C1 segment of cervical spinal cord (tissue), 14 donors: ENCODE measurements at regions not wholly inside any gene's neighbourhood (a gene's known extent, or its start where the extent isn't known, plus 50 kb on each side); places are given as distances from the start of the nearest gene placed in this dataset.
"Not testable (repeated sequence)": the region's sequence is repeated elsewhere in the genome, so short reads cannot be mapped to it uniquely, and the experiment has no call there.

Experiments used
- DNase-seq, 14 donors: peaks; one replicate each; lab custom pipeline; 2025; lab: John Stamatoyannopoulos, UW

DNA sequence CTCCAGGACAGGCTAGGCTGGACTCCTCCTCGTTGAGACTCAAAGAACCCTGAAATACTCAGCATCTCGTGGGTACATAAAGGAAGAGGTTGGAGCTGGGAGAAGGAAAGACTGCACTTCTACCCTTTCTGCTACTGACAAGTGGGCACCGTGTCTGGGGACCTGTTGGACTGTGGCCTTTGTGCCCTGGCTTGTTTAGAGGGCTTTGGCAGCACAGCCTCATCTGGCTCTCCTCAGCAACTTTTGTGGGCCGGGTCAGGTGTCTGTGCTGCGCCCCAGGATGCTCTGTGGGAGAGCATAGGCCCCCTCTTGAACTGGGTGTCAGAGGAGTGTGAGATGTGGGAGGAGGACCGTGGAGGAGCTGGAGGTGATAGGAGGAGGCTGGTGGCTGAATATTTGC is 142.4 kb downstream of the FCRL5 start:
- DNase-seq: no peak

DNA sequence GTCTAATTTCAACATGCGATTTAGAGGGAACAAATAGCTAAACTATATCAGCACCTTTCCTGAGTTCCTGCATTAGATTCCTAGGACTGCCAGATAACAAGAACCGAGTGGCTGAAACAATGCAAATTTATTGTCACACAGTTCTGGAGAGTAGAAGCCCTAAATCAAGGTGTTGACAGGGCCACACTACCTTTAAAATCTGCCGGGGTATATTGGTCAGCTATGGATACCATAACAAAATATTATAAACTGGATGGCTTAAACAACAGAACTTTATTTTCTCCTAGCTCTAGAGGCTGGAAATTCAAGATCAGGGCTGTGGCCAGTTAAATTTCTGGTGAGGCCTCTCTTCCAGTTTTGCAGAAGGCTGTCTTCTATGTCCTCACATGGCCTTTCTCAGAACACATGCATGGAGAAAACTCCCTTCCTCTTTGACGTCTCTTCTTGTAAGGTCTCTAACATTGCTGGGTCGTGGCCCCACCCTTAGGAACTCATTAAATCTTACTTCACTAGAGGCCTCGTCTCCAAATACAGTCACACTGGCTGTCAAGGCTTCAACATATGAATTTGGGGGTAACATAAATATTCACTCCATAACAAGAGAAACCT is 144.3 kb downstream of the FCRL5 start:
- DNase-seq: no peak

DNA sequence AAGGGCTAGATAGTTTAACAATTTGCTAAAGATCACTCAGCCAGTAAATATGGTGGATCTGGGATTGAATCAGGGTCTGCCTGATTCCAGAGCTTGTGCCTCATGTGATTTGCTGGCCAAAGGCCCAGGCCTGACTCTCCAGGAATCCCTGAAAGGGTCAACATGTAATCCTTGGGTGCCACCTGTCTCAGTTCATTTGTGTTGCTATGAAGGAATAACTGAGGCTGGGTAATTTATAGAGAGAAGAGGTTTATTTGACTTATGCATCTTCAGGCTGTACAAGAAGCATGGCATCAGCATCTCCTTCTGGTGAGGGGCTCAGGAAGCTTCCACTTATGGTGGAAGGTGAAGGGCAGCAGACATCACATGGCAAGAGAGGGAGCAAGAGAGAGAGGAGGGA is 144.9 kb downstream of the FCRL5 start:
- no peak for DNase-seq

DNA sequence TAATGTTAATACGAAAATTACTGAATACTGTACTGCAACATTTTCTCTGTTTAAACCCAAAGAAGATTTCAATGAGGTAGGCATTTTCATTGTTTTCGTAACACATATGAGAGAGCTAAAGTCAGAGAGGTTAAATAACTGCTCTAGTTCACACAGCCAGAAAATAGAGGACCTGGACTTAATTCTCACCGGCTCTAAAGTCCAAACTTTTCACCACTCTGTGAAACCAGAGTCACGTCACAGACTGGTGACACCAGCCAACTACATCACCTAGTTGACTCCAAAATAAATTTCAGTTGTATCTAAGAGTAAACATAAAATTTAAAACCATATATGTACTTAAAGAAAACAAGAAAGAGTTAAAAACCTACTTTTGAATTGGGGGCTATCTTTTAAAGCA is 146.7 kb downstream of the FCRL5 start:
- DNase-seq: no peak

DNA sequence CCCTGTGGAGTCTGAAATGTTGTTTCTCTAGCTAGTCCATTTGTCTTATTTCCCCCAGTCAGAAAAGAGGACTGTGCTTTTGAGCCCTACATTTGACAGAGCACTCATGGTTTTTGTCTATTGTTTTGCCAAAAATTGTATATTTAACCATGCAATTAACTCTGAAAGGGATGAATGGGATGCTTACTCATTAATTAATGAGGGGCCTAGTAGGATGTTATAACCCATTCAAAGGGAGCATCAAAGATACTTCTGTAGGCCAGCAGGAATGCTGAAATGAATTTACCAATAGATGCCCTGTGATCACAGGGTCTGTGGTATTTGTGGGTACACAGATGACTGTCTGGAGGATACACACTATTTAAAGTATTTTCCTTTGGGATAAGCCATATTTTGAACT is 147.7 kb downstream of the FCRL5 start:
- no peak for DNase-seq

DNA sequence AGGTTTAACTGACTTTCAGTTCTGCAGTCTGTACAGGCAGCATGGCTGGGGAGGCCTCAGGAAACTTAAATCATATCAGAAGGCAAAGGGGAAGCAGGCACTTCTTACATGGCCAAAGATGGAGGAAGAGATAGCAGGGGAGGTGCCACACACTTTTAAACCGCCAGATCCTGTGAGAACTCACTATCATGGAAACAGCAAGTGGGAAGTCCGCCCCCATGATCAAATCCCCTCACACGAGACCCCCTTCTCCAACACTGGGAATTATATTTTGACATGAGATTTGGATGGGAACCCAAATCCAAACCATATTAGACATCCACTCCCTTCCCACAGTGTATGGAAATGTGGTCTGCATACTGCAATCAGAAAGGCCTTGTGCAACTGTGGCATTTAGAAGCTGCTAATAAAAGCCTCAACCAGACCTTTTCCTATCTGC is 148.2 kb downstream of the FCRL5 start:
- DNase-seq: no peak

DNA sequence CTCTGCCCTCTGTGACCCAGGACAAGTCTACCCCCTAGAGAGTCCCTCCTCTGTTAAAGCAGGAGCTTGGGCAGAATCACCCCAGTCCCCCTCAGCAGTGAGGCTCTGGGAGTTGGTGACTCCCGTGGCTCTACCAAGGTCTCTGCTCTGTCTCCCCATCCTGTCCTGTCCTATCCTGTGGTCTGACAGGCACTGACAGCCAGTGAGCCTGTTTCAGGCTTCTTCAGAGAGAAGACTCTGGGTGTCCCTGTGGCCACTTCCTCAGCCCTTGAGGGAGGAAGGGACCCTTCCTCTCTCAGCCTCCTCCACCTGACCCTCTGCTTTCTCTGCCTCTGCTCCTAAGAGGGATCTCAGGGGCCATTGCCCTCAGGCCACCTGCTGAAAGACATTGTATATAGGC is 148.7 kb downstream of the FCRL5 start:
- DNase-seq: no peak

DNA sequence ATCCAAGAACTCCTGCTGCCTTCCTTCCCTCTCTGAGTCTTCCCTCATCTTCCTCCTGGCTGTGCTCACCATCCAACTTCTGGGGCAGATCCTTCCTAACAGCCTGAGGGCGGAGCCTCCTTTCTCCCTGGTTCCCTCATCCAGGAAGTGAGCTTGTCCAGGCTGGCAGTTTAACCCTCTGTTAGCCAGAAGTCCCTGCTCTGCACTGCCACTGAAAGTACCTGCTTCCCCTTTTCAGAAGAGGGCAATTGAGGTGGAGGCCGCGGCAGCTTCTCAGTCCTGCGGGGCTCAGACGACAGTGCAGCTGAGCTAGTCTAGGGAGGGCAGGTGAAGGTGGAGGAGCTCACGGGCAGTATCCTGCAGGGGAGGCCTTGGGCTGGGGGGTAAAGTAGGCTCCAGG is 149.1 kb downstream of the FCRL5 start:
- no peak for DNase-seq

DNA sequence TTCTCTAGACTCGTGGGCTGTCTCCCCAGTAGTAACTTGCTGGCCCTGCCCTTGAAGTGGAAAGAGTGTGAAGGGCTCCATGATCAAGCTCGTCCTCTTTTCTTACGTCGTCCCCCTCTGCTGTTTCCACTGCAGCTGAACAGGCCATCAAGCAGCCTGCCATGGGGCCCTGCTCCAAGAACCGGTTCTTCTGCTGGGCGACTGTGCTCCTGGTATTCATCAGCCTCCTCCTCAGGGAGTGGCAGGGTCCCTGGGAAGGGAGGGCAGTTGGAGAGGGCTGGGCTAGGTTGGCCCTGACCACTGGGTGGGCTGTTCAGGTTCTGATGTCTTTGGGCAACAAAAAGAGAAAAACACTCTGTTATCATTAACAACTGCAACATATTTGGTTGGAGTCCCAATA is 151.5 kb downstream of the FCRL5 start:
- no peak for DNase-seq

DNA sequence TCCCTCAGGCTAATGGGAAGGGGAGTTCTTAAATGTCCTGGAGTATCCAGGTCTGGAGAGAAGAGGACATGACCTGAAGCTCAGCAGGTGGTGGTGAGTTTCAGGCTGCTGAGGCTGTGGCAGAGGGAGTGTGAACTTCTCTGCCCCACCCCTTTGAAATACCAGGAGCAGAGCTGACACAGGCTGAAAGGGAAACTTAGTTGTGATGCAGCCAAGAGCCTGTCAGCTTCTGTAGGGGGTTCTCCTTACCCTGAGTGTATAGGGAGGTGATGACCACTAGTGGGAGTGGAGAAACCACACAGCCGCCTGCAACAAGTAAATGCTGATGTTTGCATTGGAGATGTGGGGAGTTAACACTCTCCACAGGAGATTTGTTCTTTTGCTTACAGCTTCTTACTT is 152.3 kb downstream of the FCRL5 start:
- DNase-seq: no peak

DNA sequence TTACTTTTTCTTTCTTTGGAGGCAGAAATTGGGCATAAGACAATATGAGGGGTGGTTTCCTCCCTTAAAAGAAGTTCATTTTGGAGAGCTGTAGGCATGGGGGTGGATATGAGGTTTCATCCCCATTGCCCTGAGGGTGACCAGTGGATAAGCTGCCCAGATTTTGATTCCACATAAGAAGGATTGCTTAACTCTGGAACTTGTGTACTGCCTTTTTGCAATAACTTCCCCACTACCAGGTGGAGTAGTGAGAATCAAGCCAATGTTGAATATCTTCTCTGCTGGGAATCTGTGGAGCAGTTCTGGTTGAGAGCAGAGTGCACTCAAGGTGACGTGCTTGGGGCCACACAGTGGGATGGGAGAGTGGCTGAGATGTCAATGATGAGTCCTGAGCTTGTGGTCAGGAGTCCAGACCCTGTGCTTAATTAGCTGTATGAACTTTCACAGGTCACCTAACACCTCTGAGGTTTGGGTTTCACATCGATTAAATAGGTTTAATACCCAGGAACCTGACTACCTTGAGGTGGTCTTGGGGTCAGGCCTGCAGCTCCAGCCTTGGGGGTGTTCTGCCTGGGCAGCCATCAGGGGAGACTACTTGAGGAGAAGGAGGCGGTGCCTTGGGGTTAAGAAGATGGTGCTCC is 152.9 kb downstream of the FCRL5 start:
- DNase-seq: no peak

DNA sequence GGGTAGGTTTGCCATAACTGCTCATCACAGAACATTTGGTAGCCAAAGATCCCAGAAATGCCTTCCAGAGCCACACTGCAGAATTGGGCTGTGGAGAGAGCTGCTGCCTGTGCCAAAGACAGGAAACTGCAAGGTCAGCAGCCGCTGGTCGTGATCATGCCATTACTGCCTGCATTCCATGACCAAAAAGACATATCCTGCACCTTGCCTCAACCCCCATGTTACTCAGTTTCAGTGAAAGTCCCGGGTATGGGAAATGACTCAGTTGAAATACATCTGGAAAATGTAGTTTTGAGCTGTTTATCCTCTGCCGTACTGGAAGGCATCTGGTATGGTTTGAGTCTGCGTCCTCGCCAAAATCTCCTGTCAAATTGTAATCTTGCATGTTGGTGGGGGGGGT is 161.7 kb downstream of the FCRL5 start:
- no peak for DNase-seq

DNA sequence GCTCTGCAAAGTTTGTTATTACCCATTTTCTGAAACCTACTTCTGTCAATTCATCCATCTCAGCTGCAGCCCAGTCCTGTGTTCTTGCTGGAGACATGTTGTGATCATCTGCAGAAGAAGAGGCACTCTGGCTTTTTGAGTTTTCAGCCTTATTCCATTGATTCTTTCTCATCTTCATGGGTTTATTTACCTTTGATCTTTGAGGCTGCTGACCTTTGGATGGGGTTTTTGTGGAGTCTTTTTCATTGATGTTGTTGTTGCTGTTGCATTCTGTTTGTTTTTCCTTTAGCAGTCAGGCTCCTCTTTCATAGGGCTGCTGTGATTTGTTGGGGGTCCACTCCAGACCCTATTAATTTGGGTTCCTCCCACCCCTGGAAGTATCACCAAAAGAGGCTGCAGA is 164.3 kb downstream of the FCRL5 start:
- no peak for DNase-seq

DNA sequence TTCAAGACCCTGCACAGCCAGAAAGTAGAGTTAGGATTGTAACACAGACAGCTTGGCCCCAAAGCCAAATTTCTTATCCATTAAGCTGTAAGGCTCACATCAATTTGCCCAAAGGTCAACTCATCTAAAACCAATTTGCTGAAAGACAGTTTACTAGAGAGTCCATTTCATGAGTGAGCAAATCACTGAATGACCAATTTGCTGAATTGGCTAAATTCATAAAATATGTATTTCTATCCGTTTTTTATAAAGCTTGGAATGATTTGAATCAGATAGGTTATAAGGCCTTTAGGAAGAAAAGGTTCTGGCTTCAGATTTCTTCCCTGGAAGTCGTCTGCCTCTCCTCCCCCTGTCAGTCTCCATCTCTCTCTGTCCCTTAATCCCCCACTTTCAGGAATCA is 168.1 kb downstream of the FCRL5 start:
- DNase-seq: no peak

DNA sequence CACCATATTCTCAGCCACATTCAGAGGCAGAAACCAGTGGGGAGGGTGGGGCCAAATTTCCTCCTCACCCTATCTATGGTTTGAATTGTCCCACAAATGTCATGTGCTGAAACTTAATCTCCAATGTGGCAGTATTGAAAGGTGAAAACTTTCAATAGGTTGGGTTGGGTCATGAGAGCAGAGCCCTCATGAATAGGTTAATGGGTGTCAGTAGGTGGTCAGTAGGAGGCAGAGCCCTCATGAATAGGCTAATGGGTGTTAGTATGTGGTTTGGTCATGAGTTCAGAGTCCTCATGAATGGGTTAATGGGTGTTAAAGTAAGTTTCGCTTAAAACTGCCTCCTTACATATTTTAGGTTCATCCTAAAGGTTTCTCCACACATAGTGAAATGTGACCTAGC is 170.0 kb downstream of the FCRL5 start:
- no peak for DNase-seq

DNA sequence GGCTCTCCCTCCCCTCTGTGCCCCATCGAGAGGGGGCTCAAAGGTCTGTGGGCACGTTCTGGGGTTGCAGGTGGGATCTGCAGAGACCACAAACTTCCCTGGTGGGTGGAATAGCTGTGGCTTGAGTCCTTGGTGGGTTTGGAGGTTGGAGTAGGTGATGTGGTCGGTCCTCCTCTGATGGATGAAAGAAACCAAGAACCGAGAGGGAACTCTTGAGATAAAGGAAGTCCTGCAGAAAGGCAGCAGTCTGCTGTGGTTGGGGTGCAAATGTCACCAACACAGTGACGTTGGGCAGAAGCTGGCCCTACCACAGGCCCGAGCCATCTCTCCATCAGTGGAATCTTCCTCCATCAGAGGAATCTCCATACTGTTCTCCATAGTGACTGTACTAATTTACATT is 171.8 kb downstream of the FCRL5 start:
- DNase-seq: no peak

DNA sequence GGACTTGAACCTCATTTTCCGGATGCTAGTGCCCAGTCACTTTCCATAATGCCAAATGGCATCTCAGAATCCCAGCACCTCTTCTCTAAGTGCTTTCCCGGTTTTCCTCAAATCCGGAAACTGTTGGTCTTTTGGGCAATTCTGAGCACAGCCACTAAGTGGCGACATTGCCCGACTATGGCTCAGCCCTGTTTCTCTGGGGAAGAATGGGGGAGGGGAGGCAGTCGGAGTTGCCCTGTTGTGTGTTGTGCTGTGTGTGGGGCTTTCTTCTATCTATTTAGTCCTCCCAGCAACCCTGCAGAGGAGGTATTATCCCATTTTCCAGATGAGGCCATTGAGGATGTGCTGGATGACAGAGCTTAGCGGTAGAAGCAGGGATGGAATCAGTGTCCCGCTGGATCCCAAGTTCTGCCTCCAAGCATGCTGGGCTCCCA is 175.0 kb downstream of the FCRL5 start:
- peak in 2 of 14 donors; percentile 3 to 5 for DNase-seq

DNA sequence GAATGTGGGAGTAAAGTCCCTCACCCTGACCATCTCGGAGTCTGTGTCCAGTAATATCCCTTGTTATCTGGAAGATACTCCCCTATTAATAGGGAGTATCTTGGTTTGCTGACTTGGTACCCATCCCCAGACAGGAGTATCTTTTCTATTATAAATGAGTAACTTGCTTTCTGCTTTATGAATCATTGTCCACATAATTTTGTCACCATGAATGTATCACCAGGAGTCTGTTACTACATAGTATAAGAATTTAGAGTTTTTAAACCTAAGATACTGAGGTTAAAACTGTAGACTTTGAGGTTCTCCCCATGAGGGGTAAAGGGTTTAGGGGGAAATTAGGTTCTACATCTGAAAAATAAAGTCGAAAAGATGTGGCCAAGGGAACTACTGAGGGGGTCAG is 175.6 kb downstream of the FCRL5 start:
- DNase-seq: no peak

DNA sequence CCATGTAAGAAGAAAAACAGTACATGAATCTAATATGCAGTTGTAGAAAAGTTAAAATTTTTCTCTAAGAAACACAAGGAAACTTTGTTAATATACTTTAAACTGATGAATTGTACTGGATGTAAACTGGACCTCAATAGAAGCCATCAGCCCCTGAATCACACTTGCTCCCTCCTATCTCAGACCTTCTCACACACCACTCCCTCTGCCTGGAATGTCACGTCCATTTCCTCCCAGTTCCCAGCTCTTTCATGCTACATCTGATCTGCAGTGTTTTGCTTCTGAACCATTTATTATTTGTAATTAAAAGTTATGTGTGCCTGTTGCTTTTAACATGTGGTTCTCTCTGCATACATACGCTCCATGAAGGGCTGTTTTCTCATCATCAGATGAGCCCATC is 180.0 kb downstream of the FCRL5 start:
- DNase-seq: not testable (repeated sequence)

DNA sequence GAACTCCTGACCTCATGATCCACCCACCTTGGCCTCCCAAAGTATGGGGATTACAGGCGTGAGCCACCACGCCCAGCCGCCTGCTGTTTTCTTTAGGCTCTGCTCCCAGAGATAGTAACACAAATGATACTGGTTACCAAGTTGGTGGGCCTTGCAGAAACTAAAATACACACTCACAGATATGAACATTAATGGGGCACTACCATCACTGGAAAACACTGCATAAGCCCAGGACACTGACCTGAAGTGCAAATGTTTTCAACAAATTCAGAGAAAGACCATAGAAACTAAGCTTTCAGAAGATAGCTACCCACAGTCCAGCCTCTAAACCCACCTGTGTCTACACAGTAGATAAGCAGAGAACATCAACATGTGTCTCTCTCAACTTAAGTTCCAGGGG is 180.5 kb downstream of the FCRL5 start:
- DNase-seq: no peak

DNA sequence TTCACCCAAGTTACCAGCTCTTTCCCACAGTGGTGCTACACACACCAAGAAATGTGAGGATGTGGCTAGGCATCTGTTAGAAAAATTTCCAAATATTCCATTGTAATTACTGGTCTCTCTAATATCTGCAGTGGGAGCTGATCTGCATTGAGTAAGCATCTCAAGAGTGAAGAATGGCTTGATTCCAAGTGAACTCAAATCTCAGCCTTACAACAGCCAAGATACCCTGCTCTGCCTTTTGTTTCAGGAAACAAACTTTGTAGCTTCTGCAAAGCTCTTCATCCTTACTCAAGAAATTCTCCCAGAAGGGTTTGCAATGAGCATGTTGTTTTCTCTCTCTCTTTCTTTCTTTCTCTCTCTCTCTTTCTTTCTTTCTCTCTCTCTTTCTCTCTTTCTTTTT is 181.1 kb downstream of the FCRL5 start:
- DNase-seq: no peak

DNA sequence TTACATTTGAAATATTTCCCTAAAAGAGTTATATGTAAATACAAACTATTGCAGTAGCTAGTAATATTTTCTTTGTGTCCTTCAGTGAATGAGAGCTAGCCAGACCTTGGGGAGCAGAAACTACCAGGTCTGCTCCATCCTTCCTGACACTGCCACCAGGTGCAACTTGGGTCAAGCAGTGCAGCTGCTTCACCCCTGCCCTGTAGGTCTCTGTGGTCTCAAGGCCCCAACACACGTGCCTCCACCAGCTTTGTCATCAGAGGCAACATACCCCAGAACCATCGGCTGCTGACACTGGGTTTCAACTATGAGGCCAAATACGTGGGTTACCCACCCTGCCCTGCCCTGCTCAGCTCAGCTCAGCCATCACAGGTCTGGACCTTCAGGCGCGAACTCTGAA is 181.6 kb downstream of the FCRL5 start:
- DNase-seq: no peak

DNA sequence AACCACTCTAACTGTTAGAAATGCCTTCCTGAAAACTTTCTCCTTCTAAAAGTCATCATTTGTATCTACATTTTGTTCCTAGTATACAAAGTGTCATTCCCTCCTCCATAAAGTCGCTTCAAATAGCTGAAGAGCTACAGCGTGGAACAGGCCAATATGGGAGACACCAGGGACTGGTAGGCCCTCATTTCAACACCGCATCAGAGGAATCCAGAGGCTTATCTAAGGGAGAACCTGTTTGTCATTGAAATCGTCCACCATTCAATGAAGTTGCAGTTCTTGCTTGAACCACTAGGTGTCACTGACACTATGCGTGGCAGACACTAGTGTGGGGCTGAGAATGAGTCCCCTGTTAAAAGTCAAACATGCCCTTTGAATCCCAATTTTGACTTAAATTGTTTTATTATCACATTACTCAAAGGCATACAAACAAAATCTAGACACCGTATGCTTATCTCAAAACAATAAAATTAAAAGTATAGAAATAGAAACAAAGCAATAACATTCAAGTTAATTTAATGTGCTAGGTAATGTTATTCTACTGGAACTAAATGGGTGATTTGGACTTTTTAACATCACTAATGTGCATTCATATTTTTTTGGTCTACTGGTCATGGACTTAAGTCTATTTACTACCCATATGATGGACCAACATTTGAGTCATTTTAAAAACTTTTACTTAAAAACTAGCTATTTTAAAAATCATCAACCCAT is 182.3 kb downstream of the FCRL5 start:
- DNase-seq: peak in 3 of 14 donors; percentile 0 to 3 (median 1)
